Smooth muscle cell (in vitro differentiated cells): ENCODE measurements at regions not wholly inside any gene's neighbourhood (a gene's known extent, or its start where the extent isn't known, plus 50 kb on each side); places are given as distances from the start of the nearest gene placed in this dataset.

Experiments
- DNase-seq: peaks from one replicate; lab custom pipeline; 2025; ENCODE audit not compliant: unreplicated experiment; lab: John Stamatoyannopoulos, UW
- H2AFZ ChIP-seq: fragments of 200-600 bp; sonication (generic); 2 replicates; pipeline ENCODE4 v1.6.0; 2016; ENCODE audit warnings: antibody characterized with exemption, low read depth, mild to moderate bottlenecking
- H3F3A ChIP-seq: fragments of 200-600 bp; sonication (generic); 2 replicates; pipeline ENCODE4 v1.6.0; 2017; ENCODE audit warnings: antibody characterized with exemption, low read depth
- H3K27ac ChIP-seq: fragments of 200-600 bp; sonication (generic); 2 replicates; pipeline ENCODE4 v1.5.1; 2016; ENCODE audit warnings: low read depth, mild to moderate bottlenecking
- H3K27me3 ChIP-seq: fragments of 200-600 bp; sonication (generic); 2 replicates; pipeline ENCODE4 v1.6.1; 2016; ENCODE audit warnings: low read depth, mild to moderate bottlenecking
- H3K36me3 ChIP-seq: fragments of 200-600 bp; sonication (generic); 2 replicates; pipeline ENCODE4 v1.5.1; 2016; ENCODE audit warnings: low read depth
- H3K4me1 ChIP-seq: fragments of 200-600 bp; sonication (generic); 2 replicates; pipeline ENCODE4 v1.5.1; 2016; ENCODE audit warnings: low read depth
- H3K4me2 ChIP-seq: fragments of 200-600 bp; sonication (generic); 2 replicates; pipeline ENCODE4 v1.6.0; 2016; ENCODE audit warnings: mild to moderate bottlenecking
- H3K4me3 ChIP-seq: fragments of 200-600 bp; sonication (generic); 2 replicates; pipeline ENCODE4 v1.5.1; 2016; ENCODE audit warnings: mild to moderate bottlenecking
- H3K79me2 ChIP-seq: fragments of 200-600 bp; sonication (generic); 2 replicates; pipeline ENCODE4 v1.6.0; 2016; ENCODE audit warnings: low read depth, mild to moderate bottlenecking
- H3K9ac ChIP-seq: fragments of 200-600 bp; sonication (generic); 2 replicates; pipeline ENCODE4 v1.6.0; 2016; ENCODE audit warnings: low read depth
- H3K9me3 ChIP-seq: fragments of 200-600 bp; sonication (generic); replicated peaks from 2 replicates; pipeline ENCODE4 v1.5.1; 2016; ENCODE audit warnings: low read depth
- H4K20me1 ChIP-seq: fragments of 200-600 bp; sonication (generic); 2 replicates; pipeline ENCODE4 v1.6.0; 2016; ENCODE audit warnings: low read depth
- WGBS: methylation state at CpG from one replicate; pipeline ENCODE4 v1.1.7; 2016; ENCODE audit warnings: low lambda C conversion rate; 5-methylcytosine and 5-hydroxymethylcytosine counted together
- TF ChIP-seq, protein P1 (sequence below): fragments of 200-600 bp; sonication (generic); IDR thresholded peaks from 2 replicates; pipeline ENCODE4 v1.5.1; 2017; ENCODE audit warnings: borderline replicate concordance, mild to moderate bottlenecking, antibody characterized with exemption; ENCODE audit not compliant: insufficient read depth, poor library complexity, severe bottlenecking

DNA sequence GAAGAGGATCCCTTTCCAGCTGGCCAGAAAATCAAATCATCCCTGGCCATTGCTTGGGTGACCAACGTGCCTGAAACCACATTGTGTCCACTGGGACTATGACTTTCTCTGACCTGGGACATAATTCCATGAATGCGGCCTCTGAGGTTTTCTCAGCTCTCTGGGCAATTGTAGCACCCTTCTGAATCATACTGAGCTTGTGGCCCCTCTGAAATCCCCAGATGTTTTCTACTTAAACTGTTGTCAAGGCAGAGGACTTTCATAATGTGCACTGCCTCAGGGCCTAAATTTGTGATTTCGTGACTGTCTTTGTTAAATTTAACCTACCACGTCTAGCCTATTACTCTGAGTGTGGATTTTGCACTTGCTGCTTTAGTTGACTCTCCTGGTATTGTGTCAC lies 321.1 kb upstream of the PLET1 start:
- H2AFZ ChIP-seq = no peak overlapping the region
- no peak for DNase-seq
- H3K4me3 ChIP-seq = no peak overlapping the region
- no peak overlapping the region for H3K27ac ChIP-seq
- 81% methylated on average over 4 of the region's 4 CpGs for WGBS
- H3K4me2 ChIP-seq = no peak overlapping the region
- no peak overlapping the region for H3K9ac ChIP-seq
- no peaks in the 10 kb centered on the region for H3K36me3 ChIP-seq
- H3K79me2 ChIP-seq = no peaks in the 10 kb centered on the region
- H3K27me3 ChIP-seq = no peaks in the 10 kb centered on the region
- TF ChIP-seq, protein P1, sequence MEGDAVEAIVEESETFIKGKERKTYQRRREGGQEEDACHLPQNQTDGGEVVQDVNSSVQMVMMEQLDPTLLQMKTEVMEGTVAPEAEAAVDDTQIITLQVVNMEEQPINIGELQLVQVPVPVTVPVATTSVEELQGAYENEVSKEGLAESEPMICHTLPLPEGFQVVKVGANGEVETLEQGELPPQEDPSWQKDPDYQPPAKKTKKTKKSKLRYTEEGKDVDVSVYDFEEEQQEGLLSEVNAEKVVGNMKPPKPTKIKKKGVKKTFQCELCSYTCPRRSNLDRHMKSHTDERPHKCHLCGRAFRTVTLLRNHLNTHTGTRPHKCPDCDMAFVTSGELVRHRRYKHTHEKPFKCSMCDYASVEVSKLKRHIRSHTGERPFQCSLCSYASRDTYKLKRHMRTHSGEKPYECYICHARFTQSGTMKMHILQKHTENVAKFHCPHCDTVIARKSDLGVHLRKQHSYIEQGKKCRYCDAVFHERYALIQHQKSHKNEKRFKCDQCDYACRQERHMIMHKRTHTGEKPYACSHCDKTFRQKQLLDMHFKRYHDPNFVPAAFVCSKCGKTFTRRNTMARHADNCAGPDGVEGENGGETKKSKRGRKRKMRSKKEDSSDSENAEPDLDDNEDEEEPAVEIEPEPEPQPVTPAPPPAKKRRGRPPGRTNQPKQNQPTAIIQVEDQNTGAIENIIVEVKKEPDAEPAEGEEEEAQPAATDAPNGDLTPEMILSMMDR = no peak
- H4K20me1 ChIP-seq = no peaks in the 10 kb centered on the region
- H3F3A ChIP-seq = no peaks in the 10 kb centered on the region
- no peaks in the 10 kb centered on the region for H3K4me1 ChIP-seq
- no peaks in the 10 kb centered on the region for H3K9me3 ChIP-seq

DNA sequence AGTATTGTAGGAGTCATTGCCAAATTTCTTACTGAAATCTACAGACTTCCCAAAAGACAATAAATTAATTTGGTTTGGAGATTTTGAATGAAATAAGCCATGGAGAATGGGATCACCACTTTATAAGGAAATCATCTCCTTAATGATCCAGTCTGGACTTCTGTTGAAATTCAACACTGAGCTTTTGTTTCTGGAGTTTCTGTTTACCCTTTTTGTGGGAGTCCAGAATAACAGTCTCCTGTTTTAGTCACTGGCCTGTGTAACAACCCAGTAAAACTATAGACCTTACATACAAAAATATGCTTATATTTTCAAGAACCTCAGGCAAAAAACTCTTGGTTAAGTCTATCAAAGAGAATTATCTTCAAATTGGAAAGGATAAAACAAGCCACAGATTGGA lies 321.7 kb upstream of the PLET1 start:
- H3K4me2 ChIP-seq = no peak overlapping the region
- H3F3A ChIP-seq = no peaks in the 10 kb centered on the region
- no peaks in the 10 kb centered on the region for H4K20me1 ChIP-seq
- TF ChIP-seq, protein P1 = no peak
- H3K4me3 ChIP-seq = no peak overlapping the region
- H3K27ac ChIP-seq = no peak overlapping the region
- H3K27me3 ChIP-seq = no peaks in the 10 kb centered on the region
- H3K9me3 ChIP-seq = no peaks in the 10 kb centered on the region
- no peak for DNase-seq
- no peaks in the 10 kb centered on the region for H3K36me3 ChIP-seq
- H3K79me2 ChIP-seq = no peaks in the 10 kb centered on the region
- H3K4me1 ChIP-seq = no peaks in the 10 kb centered on the region
- no peak overlapping the region for H3K9ac ChIP-seq
- H2AFZ ChIP-seq = no peak overlapping the region

DNA sequence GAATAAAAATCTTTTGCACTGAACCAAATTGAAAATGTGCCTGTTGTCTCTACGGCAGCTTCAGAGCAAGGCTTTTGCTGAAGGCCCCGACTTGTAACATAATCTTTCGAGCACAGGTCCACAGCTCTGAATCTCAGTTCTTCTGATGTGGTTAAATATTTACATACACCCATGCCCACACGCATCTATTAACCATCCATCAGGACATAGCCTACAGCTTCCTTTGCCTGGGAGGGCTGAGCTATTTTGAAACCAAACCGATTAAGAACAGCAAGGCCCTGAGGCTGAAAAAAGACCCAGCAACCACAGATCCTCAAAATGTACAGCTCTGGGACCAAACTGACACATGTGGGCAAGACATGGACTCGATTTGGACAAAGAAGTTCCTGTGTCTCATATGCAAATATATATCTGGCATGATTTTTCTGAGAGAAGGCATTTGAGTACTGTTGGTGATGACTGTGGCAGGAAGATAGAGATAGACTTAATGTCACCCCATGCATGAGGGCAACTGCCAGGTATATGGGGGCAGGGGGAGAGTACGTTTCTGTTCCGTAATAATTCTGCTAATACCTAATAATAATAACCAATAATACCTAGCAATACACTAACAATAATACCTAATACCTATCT lies 322.7 kb upstream of the PLET1 start:
- no peak for DNase-seq
- Histone ChIP-seq H2AFZ (no peak overlapping the region), H3K4me2 (no peak overlapping the region), H3K27me3 (no peaks in the 10 kb centered on the region), H3K9ac (no peak overlapping the region), H3K79me2 (no peaks in the 10 kb centered on the region), H4K20me1 (no peaks in the 10 kb centered on the region), H3K4me3 (no peak overlapping the region), H3K36me3 (no peaks in the 10 kb centered on the region), H3K27ac (no peak overlapping the region), H3K9me3 (no peaks in the 10 kb centered on the region), H3F3A (peaks cover 2% of the 10 kb centered on the region), H3K4me1 (peaks cover under 1% of the 10 kb centered on the region)
- 52% methylated on average over 8 of the region's 8 CpGs for WGBS
- TF ChIP-seq, protein P1 = no peak

DNA sequence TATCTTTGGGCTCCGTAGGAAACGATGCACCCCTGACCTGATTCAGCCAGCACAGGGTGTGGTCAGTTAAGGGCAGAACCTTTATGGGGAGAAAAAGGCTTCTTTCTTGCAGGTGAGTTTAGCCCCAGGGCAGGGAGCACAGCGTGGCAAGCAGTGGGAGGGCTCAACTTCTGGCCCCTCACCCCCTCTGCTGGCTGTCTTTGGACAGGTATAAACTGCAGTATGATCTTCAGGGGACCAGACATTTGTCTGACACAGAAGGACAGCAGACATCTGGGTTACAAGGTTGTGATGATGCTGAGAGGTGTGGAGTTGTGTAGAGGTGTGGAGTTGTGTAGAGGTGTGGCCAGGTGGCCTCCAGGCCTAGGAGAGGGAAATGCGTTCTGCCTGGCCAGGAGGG lies 324.0 kb upstream of the PLET1 start:
- Histone ChIP-seq H3K9me3 (no peaks in the 10 kb centered on the region), H3K4me3 (no peak overlapping the region), H2AFZ (no peak overlapping the region), H3K4me1 (peaks cover 9% of the 10 kb centered on the region), H3F3A (peaks cover 4% of the 10 kb centered on the region), H3K4me2 (no peak overlapping the region), H3K9ac (no peak overlapping the region), H3K36me3 (no peaks in the 10 kb centered on the region), H3K79me2 (no peaks in the 10 kb centered on the region), H3K27ac (no peak overlapping the region), H4K20me1 (no peaks in the 10 kb centered on the region), H3K27me3 (no peaks in the 10 kb centered on the region)
- TF ChIP-seq, protein P1 = peak; percentile 19
- WGBS = 62% methylated on average over 4 of the region's 4 CpGs
- DNase-seq = no peak
